GM21825 (cell line): ENCODE measurements at regions not wholly inside any gene's neighbourhood (a gene's known extent, or its start where the extent isn't known, plus 50 kb on each side); places are given as distances from the start of the nearest gene placed in this dataset.
"Not testable (repeated sequence)": the region's sequence is repeated elsewhere in the genome, so short reads cannot be mapped to it uniquely, and the experiment has no call there.

Source experiments
- ATAC-seq: cut with Tn5 transposase; IDR thresholded peaks from one replicate; pipeline ENCODE4 v1.9.1; 2021; ENCODE audit warnings: mild to moderate bottlenecking, moderate library complexity; ENCODE audit not compliant: unreplicated experiment

DNA sequence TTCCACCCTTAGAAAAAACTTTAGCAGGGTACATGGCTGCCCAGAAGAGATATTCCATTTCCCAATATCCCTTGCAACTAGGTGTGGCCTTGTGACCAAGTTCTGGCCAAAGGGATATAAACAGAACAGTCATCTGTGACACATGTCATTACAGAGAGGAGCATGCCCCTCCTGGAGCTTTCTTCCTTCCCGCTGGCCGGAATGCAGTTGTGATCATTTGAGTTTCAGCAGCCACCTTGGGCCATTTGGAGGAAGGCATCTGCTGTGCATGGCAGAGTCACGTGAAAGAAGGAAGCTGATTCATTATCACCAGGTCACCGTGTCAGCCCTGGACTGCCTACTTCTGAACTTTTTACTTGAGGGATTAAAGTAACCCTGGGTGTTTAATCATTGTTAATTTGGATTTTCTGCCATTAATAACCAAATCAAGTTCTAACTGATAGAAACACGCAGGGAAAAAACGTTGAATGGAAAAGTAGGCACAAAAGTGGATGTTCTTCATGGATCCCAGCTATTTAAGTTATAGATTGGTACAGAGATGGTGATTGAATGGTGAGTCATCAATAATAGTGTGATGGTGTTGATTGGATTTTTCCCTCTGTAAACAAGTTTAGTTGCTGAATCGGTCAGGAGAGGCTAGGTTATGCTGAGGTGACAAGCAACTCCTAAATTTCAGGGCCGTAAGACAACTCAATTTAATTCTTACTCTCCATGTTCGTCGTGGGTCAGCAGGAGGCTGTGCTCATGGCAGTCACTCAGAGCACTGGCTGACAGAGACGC is 80.7 kb upstream of the CCDC167 start:
- ATAC-seq, result no peak

GRCh38 chr6:37579444-37580067 is 79.9 kb upstream of the CCDC167 start:
- no peak for ATAC-seq

- no peak for ATAC-seq
Observed at GRCh38 chr6:37578104-37578503, 78.4 kb upstream of the CCDC167 start.

DNA sequence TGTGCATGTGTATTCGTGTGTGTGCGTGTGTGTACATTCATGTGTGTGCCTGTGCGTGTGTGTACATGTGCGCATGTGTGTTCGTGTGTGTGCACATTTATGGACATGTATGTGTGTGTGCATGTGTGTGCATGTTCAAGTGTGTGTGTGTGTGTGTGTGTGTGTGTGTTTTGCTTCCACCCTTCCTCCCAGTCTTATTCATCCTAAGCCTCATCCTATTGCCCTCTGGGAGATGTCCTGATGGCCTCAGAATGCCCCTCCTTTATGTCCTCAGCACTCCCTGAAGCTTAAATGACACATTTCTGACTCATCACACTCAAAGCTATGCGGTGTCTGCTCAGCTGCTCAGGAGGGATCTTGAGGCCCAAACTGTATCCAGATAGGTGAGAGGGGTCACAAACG is 76.6 kb upstream of the CCDC167 start:
- ATAC-seq, result no peak

DNA sequence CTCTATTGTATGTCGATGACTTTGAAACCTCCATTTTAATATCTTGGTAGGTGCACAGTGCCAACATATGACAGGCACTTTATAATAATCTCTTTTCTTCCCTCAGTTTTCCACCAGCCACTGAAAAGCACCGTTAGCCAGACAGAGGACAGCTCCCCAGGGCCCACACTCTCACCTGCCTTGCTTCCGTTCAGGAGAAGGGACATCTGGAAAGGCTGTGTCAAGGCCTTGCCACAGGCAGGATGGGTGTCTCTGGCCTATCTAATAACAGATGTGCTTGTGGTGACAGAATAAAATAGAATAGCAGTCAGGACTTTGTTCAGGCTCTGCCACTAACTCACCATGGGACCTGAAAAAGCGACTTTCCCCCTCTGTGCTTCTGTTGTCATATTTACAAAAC is 75.5 kb upstream of the CCDC167 start:
- ATAC-seq, result no peak

DNA sequence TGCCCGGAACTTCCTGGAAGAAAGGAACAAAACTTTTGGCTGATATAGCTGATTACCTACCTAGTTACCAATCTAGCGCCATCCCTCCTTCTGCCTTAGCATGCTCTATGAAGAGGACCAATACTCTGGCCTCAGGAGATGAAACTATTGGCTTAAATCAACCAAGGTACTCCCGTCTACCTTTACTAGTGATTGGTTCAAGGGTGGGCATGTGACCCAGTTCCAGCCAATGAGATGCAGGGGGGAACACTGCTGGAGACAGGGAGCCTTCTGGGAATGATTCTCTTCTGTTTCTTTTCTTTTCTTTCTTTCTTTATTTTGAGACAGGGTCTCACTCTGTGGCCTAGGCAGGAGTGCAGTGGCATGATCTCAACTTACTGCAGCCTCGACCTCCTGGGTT is 72.6 kb upstream of the CCDC167 start:
- no peak for ATAC-seq

DNA sequence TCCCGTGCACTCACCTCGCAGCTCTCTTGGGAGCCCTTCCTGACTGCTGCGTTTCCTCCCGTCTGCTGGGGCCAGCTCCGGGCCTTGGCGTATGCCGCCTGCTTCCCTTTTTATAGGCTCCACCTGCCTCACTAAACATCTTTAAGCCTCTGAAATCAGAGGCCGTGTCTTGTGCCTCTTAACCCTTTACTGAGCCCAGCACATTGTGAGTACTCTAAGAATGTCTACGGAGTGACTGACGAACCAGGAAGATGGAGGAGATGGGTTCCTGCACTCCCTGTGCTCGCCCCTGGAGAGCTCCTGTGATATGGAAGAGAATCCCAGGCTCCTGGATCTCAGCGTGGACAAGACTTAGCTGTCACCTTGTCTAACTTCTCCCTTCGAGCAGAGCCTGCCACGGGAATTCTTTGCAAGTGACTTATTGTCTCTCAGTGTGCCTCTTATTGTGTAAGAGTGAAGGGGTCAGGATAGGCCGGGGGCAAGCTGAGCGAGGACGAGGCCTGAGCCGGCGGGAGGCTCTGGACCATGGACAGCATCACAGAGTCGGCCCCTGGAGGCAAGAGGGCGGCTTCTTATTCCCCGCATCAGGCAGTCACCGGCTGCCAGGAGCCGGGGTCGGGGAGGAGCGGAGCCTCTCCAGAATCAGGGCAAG is 70.9 kb upstream of the CCDC167 start:
- ATAC-seq, result no peak

GRCh38 chr6:37569743-37570481 is 70.2 kb upstream of the CCDC167 start:
- no peak for ATAC-seq

DNA sequence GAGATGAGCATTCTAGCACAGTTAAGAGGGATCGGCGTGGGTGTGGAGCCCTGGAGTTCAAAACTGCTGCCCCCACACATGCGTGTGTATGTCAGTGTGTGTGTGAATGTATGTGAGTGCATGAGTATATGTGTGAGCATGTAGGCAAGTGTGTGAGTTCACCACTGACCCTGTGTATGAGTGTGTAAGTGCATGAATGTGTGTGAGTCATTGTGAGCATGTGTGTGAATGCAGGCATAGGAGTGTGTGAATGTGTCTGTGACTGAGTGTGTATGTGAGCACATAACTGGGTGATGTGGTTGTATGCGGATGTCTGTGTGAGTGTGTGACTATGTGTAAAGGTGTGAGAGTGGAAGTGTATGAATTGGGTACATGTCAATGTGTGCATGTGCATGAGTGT is 69.6 kb upstream of the CCDC167 start:
- ATAC-seq, result no peak

GRCh38 chr6:37566950-37567349 is 67.3 kb upstream of the CCDC167 start:
- no peak for ATAC-seq

GRCh38 chr6:37566111-37566949 is 66.6 kb upstream of the CCDC167 start:
- ATAC-seq, result peak; percentile 44

GRCh38 chr6:37565267-37566110 is 65.8 kb upstream of the CCDC167 start:
- ATAC-seq, result no peak

GRCh38 chr6:37562926-37563288 is 63.2 kb upstream of the CCDC167 start:
- ATAC-seq, result not testable (repeated sequence)

DNA sequence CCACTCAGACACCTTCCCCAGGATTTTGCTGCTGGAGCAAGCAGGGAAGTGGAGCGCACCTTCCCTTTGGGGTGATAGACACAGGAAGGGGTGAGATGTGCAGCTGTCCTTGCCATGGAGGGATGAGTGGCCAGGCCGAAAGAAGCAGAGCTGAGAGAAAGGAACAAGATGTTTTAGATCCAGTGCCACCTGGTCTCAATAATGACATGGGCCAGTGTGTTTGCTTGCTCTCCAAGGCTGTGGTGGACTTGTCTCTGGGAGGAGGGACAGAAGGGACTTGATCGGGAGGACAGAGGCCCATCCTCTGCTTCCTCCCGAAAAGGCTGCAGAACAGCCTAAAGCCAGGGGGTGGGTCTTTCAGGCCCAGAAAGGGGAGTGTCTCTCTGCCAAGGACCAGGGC is 61.7 kb upstream of the CCDC167 start:
- ATAC-seq, result no peak

GRCh38 chr6:37560737-37561103 is 61.0 kb upstream of the CCDC167 start:
- no peak for ATAC-seq

- ATAC-seq, result no peak
Observed at GRCh38 chr6:37559501-37559900, 59.8 kb upstream of the CCDC167 start.

DNA sequence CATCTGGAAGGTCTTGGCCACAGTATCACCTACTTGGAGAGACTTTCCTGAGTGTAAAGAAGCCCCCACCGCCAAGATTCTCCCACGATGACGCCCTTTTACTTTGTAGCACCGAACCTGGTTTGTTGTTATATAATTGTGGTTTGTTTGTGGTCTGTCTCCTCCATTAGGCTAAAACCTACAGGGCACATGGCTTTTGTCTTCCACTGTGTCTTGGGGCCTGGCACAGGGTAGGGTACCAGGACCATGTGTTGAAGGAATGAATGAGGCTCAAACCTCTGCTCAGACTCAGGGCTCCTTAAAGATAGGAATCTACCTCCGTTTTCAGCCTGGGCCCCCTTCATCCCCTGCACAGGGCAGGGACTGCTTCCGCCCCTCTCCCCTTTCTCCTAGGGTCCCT is 59.4 kb upstream of the CCDC167 start:
- no peak for ATAC-seq

GRCh38 chr6:37558646-37559045 is 59.0 kb upstream of the CCDC167 start:
- no peak for ATAC-seq

GRCh38 chr6:37558168-37558567 is 58.5 kb upstream of the CCDC167 start:
- ATAC-seq, result no peak

- ATAC-seq, result no peak
Observed at GRCh38 chr6:37557645-37558114, 58.0 kb upstream of the CCDC167 start.
